NCI-H2081 (cell line): ENCODE measurements at regions not wholly inside any gene's neighbourhood (a gene's known extent, or its start where the extent isn't known, plus 50 kb on each side); places are given as distances from the start of the nearest gene placed in this dataset.
"Not testable (repeated sequence)": the region's sequence is repeated elsewhere in the genome, so short reads cannot be mapped to it uniquely, and the experiment has no call there.

Experiments
- DNase-seq, 2 experiments: peaks; one replicate each; lab custom pipeline; 2025; lab: John Stamatoyannopoulos, UW

DNA sequence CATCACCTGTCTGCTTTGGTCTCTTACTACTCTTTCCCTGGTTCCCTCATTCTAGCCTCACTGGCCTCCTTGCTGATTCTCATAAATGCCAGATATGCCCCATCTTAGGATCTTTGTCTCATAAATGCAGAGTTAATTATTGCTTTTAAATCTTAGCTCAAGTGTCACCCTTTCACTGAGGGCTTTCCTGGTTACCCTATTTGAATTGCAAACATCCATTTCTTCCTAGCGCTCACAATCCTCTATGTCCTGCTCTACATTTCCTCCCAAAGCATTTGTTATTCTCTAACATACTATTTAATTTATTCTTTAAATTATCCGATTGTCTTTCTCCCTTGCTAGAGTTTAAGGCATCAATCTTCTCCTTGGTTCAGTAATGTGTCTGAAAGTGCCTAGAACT is 296.5 kb upstream of the ADGRL4 start:
- no peak for DNase-seq

- no peak for DNase-seq
These were observed 295.9 kb upstream of the ADGRL4 start for GRCh38 chr1:79302380-79302930.

DNA sequence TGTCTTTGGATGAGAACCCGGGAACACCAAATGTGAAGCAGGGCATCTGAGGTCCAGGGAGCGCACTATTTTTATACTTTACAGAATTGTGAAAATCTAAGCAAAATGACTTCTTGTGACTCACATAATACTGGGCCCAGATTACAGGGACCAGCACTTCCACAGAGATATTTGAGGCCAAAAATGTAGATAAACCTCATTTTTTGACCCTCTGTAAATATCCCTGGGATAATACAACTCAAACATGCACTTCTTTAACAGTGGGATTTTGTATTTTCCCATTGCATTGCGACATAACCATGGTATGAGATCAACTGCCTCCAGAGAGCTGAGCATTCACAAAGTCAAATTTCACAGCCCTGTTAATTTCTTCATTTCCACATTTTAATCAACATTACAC is 289.4 kb upstream of the ADGRL4 start:
- no peak for DNase-seq

DNA sequence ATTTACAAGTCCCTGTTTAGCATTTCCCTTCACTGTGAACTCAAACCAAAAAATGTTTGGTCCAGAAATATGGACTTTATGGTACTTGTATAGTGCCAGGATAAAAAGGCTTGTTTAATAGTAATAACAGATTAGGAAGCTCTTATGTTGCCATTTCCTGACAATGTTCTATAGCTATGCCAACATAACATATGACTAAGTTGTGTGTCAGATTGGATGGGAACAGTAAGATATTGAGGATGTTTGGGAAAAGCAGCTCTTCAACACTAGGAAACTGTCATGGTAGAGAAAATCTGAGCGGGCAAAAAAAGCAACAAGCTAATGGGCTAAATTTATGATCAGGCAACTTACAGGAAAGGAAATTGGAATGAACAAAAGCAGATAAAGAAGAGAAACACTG is 287.1 kb upstream of the ADGRL4 start:
- DNase-seq = no peak

DNA sequence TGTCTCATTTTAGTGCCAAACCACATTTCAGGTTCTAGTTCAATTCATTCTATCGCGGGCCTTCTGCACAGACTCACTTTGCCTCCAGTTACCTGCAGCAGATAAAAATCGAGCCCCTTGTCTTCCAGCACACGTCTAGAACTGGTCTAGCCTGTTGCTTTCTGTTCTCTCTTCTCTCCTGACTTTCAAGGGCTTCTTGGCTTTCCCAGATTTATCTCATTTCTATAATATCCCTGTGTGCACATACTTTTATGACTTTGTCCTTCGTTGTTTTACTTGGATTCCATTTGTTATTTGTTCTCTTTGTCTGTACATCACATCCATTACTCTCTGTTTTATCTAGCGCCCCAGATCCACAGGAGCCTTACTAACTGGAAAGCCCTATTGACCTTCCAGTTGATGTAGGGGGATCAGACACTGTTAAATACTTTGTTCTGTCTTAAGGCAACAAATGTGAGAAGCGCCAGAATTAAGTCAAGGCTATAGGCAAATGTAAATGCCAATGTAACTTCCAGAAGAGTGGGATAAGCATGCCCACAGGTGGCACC is 284.5 kb upstream of the ADGRL4 start:
- no peak for DNase-seq

- no peak for DNase-seq
These were observed 281.5 kb upstream of the ADGRL4 start for GRCh38 chr1:79287982-79288381.

DNA sequence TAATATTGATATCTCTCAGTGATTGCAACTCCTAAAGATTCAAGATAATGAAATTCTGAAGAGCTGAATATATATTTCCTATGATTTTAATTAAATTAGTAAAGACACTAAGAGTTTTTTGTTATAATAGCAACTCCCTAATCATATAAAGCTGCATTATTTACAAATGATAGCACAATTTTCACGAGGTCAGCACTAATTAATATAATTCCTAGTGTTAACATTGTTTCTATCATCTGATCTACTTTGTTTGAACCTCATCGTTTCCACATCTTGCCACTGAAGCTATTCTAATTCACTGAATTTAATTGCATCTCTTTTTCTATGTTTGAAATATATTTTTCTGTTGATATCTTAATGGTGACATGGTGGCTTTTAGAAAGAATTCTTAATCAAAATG is 279.1 kb upstream of the ADGRL4 start:
- DNase-seq = no peak

DNA sequence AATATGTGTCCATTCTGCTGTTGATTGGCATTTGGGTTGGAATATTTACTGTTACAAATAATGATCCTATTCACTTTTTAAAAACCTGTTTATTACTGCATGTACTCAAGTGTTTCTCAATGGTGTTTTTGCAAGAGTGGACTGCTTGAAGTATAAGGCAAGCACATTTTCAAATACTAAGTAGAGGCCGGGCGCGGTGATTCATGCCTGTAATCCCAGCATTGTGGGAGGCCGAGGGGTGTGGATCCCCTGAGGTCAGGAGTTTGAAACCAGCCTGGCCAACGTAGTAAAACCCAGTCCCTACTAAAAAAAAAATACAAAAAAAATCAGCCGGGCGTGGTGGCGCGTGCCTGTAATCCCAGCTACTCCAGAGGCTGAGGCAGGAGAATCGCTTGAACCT is 276.9 kb upstream of the ADGRL4 start:
- no peak for DNase-seq

GRCh38 chr1:79281442-79281841 is 274.9 kb upstream of the ADGRL4 start:
- DNase-seq = no peak

- no peak for DNase-seq
These were observed 265.2 kb upstream of the ADGRL4 start for GRCh38 chr1:79271759-79272158.

- DNase-seq = no peak
These were observed 258.7 kb upstream of the ADGRL4 start for GRCh38 chr1:79264975-79265818.

DNA sequence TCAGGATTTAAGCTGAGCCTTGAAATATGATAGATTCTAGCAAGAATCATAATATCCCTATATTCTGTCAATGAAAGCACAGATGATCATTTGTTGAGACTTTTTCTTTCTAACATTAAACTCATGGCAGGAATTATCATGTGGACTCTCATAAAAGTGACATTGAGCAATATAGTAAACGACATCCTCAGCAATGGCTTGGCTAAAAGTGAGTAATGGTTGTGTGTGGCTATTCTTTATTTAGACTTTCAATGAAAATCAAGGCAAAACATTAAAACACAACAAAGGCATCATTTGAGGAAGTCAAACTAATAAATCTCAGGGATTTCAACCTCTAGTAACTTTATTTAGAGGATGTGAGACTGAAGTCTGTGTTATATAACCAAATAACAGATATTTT is 257.8 kb upstream of the ADGRL4 start:
- no peak for DNase-seq

GRCh38 chr1:79262745-79263258 is 256.3 kb upstream of the ADGRL4 start:
- no peak for DNase-seq

DNA sequence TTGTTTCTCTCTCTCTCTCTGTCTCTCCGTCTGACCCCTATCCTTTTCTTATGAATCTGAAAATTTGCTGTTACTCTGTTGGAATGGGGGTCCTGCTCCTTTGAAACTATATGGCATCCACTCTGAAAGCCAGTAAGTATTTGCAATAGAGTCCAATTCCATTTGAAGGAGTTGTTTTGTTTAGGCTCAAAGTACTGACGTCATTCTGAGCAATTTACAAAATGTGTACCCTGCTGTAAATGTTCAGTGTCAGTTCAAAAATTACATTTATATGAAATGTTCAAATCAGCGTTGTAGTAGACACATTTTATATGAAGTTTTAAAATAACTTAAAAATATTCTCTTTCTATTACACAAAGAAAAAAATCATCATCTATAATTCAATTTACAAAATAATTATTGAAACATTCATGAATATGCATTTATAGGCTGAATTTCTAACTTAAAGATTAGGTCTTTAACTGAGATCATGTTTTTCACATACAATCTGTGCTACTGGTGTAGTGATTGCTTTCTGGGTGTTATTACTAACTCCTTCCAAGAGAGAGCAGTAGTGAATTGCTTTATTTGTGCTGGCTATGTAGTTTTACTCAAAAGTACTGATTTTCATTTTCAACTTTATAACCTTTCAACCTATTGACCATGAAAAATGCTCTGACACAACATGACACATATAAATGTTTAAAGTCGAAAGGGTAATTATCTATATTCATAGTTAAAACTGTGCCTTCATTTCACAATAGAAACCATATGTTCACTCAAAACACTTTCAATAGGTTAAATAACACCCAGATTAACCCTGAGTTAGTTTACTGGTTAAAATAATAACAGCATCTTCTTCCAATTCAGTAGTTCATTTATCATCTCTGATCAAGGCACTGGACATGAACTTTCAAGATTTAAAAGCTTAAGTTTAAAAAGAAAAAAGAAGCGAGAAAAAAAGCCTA is 253.1 kb upstream of the ADGRL4 start:
- peak; percentile 2 to 43 for DNase-seq

DNA sequence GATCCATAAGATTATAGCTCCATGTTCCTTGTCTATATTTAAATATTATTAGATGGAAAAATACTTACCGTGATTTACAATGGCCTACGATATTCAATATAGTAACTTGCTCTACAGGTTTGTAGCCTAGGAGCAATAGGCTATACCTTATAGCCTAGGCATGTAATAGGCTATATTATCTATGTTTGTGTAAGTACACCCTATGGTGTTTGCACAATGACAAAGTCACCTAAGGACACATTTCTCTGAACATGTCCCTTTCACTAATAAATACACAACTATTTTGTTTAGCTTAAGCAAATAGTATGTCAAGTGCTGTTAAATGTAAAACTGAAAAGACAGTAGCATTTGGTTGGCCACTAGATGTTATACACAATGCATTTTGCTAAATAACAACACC is 248.9 kb upstream of the ADGRL4 start:
- DNase-seq = no peak

DNA sequence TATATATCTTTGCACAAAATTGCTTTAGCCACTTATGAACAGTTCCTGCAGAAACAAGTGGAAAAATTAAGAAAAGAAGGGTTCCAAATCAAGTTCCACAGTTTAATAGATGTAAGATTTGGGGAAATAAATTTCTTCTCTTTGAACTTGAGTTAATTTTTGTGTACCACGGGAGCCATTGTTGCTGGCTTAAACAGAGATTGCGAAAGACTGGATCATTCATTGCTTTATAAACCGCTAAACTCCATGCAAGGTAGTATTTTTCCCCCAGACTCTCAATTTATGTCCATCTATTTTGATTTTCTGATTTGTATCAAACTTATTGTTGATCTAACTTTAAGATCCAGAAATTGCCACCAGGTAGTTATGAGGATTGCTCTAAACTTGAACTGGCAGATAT is 246.1 kb upstream of the ADGRL4 start:
- no peak for DNase-seq

DNA sequence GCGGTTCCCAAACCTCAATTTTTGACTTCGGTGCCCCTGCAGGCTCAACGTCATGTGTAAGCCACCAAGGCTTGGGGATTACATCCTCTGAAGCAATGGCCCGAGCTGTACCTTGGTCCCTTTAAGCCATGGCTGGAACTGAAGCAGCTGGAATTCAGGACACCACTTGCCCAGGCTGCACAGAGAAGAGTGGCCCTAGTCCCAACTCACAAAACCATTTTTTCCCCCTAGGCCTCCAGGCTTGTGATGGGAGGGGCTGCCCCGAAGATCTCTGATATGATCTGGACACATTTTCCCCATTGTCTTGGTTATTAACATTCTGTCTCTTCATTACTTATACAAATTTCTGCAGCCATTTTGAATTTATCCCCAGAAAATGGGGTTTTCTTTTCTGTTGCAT is 233.3 kb upstream of the ADGRL4 start:
- no peak for DNase-seq

- DNase-seq = no peak
These were observed 228.9 kb upstream of the ADGRL4 start for GRCh38 chr1:79235301-79236002.

DNA sequence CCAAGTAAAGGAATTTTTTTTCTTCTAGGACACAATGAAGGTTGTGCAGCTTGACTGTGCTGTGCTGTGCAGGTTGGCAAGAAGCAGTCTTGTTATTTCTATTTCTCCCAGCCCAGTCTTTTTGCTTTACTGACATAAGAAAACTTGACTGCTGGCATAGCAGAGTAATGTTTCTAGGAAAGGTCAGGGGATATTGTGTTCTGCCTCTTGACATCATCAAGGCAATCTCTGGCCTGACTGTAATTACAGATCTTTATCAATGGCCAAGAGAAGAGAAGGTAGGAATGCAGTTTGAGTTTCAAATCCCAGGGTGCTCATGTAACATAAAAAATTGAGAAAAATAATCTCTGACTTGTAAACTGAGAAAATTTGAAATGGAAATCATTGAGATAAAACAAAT is 226.3 kb upstream of the ADGRL4 start:
- no peak for DNase-seq

DNA sequence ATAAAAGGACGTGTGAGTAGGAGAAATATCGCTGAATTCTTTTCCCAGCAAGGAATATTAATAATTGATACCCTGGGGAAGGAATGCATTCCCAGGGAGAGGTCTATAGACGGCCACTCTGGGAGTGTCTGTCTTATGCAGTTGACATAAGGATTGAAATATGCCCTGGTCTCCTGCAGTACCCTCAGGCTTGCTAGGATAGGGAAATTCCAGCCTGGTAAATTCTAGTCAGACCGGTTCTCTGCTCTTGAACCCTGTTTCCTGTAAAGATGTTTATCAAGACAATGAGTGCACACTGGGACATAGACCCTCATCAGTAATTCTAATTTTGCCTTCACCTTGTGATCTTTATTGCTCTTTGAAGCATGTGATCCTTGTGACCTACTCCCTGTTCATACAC is 224.2 kb upstream of the ADGRL4 start:
- not testable (repeated sequence) for DNase-seq

DNA sequence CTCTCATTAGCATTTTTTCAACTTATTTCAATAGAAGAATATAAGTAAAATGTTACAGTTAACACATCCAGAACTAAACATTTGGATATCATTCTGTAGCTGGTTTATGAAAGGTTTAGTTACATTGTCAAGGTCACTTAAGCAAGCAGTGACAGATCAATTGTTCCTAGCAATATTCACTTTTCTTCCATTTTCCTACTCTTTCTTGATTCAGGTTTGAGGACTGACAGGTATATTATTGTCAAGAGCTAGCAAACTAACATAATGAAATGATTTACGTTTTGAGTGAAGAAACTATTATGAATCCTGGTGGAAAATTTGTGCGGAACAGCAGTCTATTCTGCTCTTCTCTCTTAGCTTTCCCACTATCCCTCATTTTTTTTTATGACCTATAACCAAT is 220.4 kb upstream of the ADGRL4 start:
- DNase-seq = no peak

DNA sequence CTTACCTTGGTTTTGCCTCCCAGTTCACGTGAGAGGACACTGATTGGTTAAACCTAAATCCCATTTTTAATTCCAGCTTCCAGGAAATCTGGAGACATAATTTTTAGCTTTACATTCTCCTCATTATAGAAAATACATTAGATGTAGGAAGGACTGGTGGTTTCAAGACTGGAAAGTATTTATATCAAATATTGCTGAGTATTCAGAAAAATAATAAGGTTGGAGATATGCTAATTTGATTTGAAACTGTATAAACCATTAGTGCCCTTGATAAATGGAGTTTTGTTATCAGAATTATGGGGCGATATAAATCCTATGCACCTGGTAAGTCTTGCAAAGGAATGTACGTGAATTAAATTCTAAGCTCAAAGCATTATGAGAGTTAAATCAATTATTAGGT is 218.0 kb upstream of the ADGRL4 start:
- DNase-seq = no peak
